WI38 (cell line): ENCODE measurements at regions not wholly inside any gene's neighbourhood (a gene's known extent, or its start where the extent isn't known, plus 50 kb on each side); places are given as distances from the start of the nearest gene placed in this dataset.

ENCODE experiments used
- H3K4me3 ChIP-seq: 2 replicates; pipeline ENCODE4 v1.5.1; 2011; ENCODE audit warnings: low read depth, mild to moderate bottlenecking, control low read depth, low read length
- CTCF ChIP-seq: IDR thresholded peaks from 2 replicates; pipeline ENCODE4 v1.5.1; 2012; ENCODE audit warnings: low read depth, mild to moderate bottlenecking, control low read depth, low read length

- no peak for TF ChIP-seq CTCF
- no peak overlapping the region for H3K4me3 ChIP-seq
Observed at GRCh38 chr10:69684020-69684980, 54.3 kb downstream of the FAM241B start.

GRCh38 chr10:69684981-69685353, 54.9 kb downstream of the FAM241B start:
- H3K4me3 ChIP-seq, result no peak overlapping the region
- no peak for TF ChIP-seq CTCF

- no peak overlapping the region for H3K4me3 ChIP-seq
- TF ChIP-seq CTCF, result no peak
Observed at GRCh38 chr10:69685426-69685801, 55.4 kb downstream of the FAM241B start.

- TF ChIP-seq CTCF, result no peak
- no peak overlapping the region for H3K4me3 ChIP-seq
Observed at GRCh38 chr10:69685802-69686585, 55.9 kb downstream of the FAM241B start.

- no peak for TF ChIP-seq CTCF
- H3K4me3 ChIP-seq, result no peak overlapping the region
Observed at GRCh38 chr10:69686866-69687265, 56.8 kb downstream of the FAM241B start.

- no peak overlapping the region for H3K4me3 ChIP-seq
- no peak for TF ChIP-seq CTCF
Observed at GRCh38 chr10:69687426-69687825, 57.4 kb downstream of the FAM241B start.

- TF ChIP-seq CTCF, result no peak
- no peak overlapping the region for H3K4me3 ChIP-seq
Observed at GRCh38 chr10:69692267-69692666, 62.2 kb downstream of the FAM241B start.
